ENCODE measurements at regions not wholly inside any gene's neighbourhood (a gene's known extent, or its start where the extent isn't known, plus 50 kb on each side); places are given as distances from the start of the nearest gene placed in this dataset.

DNA sequence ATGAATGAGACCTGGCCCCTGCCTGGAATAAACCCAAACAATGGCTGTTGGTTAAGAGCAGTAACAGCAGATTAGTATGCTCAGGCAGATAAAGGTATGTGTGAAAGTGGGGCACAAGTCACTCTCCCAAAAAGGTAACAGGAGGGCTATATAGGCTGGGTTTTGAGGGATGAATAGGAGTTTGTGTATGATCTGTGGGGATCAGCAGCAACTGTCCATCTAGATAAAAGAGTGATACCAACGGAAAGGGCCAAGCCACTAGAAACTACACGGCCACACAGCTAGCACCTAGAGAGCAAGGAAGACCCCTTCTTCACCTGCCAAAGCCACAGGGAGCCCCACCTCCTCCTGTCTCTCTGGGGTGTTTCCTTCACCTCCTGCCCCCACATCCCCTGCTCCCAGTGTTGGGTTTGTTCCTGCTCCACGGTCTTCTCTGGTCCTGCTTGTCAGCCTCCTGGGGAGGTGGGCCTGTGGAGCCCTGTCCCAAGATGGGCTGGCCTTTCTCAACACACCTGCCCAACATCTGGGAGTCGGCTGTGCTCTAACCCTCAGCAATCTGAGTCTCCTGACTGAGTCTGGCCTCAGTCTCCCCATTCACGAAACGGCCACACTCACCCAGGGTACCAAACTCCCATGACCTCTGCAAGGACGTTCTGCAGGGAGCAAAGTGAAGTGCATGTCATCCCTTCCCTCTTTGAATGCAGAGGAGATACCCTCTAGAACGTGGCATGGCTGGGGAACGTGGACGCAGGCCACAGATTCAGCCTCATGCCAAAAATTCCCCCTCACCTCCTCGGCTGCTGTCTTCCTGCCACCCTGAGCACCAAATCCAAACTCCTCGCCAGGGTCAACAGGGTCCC, 108.2 kb downstream of the NCOR2 start:
- DNase-seq (ENCODE audit: low read depth, low spot score), result no peak

DNA sequence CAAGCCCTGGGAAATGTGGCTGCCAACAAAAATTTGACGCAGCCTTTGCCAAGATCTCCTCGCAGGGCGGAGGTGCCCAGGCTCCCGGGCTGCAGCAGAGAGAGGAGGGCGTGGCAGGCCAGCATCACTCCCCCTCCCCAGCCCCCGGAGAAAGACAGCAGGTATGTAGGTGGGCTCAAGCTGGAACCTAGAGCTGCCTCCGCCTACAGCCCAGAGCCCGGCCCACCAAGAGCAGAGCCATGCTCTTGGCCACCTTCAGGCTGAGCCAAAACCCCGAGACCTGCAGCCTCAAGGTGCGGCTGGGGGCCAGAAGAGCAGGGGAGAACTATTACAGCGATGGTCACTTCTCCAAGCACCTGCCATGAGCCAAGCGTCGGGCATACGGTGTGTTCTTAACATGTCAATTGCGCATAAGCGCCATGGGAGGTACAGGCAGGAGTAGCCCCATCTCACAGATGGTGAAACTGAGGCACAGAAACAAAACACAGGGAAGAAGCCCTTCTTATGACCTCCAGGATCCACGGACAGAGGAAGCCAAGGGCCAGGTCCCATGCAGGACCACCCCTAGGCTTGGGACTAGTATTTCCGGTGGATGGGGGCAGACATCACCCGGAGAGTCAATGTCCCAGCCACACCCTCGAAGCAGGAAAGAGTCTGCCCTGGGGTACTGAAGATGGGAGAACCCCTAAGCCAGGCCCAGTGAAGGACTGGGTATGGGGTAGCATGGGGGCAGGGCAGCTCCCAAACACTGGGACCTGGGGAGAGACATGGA, 109.0 kb downstream of the NCOR2 start:
- no peak for DNase-seq (ENCODE audit: low read depth, low spot score)

DNA sequence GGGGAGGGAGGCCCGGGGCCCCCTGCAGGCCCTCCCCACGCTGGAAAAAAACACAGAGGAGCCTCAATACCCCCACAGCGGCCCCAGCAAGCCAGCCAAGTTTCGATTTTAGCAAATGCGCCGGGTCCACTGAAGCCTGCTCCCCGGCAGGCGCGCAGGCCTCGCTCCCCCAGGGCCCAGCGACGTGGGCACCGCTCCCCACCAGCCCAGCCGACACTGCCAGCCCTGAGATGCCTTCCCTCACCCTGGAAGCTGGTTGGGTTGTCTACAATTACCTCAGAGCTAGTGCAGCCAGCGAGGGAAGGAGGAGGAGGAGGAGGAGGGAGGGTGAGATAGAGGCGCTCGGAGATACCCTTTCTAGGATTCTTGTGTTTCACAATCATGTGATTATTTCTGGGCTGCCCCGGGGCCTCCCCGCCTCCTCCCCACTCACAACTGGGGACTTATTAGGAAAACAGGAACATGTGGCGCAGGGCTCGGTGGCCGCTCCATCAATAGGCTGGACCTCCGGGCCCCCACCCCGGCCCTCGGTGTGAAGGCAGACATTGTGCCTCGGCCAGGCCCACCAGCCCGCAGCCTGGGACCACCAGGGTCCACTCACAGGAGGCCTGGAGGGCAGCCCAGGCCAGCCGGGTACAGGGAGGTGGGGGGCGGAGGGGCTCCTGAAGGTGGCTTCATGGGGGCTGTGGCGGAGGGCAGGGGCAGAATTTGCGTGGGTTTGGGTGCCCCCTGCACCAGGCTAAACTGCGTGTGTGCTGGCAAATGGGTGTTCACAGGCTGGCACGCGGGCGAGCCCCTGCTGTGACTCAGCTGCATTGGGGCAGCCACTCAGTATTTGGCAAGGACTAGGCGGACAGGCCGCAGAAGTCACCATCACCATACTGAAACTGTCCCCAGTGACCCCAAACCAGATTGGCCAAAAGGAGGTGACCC, 109.9 kb downstream of the NCOR2 start:
- peak; percentile 73 for DNase-seq (ENCODE audit: low read depth, low spot score)

DNA sequence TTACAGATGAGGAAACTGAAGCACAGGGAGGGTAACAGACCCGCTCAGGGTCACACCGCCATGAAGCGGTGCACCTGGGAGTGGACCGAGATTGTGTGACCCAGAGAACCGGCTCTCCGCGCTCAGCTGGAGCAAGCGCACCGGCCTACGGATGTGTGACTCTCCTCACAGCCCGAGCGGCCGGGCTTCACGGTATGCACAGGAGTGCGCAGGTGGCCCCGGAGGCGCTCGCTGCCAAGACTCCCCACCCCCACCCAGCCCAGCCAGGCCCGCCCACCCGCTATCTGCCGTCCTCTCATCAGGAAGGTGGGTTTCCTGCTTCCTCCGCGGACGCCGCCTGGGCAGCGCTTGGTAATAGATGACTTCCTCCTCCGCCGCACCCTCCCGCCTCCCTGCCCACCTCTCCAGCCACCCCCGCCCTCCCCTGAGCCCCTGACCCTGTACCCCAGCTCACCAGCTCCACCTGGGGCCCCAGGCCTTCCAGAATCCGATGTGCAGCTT, 110.7 kb downstream of the NCOR2 start:
- DNase-seq (ENCODE audit: low read depth, low spot score), result no peak

DNA sequence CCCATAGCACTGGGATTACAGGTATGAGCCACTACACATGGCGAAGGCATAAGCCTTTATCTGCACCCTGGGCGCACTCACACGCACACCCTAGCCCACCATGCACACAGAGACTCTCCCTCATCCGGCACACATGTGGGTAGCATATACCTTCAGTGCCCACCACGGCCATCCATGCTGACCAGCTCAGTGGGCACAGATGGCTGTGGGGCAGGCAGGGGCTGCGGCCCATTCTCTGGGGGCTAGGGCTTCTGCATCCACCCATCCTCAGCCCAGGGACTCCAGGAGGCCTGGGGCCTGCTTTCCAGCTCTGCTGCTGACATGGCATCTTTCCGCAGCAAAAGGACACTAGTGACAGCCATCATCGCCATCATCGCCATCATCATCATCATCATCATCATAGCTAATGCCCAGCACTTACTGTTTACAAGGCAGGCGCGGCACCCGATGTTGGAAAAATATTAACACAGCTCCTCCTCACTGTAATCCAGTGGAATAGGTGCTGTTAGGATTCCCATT, 111.2 kb downstream of the NCOR2 start:
- no peak for DNase-seq (ENCODE audit: low read depth, low spot score)

DNA sequence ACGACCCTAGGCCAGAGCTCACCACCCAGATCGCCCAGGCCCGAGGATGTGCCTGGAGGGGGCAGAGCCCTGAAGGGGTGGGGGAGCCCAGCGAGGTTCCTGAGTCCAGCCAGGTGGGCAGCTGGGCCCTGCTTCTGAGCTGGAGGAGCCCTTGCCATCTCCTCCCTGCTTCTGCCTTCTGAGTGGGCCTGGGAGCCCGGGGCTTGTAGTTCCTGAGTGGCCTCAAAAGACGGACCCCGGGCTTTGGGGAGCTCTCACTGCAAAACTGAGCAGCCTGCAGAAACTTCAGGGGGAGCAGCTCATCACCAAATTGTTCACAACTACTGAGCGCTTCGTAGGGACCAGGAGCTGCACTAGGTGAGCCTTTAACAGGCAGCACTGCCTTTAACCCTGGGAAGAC, 112.1 kb downstream of the NCOR2 start:
- DNase-seq (ENCODE audit: low read depth, low spot score), result no peak

DNA sequence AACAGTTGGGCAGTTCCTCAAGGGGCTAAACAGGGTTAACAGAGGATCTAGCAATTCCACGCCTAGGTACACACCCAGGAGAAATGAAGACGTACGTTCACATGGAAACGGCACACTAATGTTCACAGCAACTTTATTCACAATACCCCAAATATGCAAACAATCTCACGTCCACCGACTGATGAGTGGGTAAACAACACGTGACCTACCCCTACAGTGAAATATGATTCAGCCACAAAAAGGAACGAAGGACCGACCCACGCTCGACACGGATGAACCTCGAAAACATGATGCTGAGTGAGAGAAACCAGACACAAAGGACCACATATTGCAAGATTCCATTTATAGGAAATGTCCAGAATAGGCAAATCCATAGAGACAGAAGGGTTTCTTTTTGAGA, 112.7 kb downstream of the NCOR2 start:
- peak; percentile 41 for DNase-seq (ENCODE audit: low read depth, low spot score)

DNA sequence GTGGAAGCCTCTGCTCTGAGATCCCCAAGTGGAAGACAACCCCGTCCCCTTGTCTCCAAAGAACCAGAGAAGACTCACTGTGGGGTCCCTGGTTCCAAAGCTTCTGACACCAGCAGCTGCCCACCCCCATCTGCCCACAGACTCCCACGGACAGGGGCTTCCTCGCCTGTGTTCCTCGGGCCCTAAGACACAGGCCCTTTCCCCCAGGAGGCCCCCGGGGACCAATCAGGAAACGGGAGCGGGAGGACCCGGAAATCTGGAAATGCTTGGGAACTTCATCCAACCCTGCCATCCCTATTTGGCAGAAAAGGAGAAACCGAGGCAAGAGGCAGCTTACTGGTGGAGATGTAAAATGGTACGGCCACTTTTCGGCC, 113.1 kb downstream of the NCOR2 start:
- DNase-seq (ENCODE audit: low read depth, low spot score), result no peak

DNA sequence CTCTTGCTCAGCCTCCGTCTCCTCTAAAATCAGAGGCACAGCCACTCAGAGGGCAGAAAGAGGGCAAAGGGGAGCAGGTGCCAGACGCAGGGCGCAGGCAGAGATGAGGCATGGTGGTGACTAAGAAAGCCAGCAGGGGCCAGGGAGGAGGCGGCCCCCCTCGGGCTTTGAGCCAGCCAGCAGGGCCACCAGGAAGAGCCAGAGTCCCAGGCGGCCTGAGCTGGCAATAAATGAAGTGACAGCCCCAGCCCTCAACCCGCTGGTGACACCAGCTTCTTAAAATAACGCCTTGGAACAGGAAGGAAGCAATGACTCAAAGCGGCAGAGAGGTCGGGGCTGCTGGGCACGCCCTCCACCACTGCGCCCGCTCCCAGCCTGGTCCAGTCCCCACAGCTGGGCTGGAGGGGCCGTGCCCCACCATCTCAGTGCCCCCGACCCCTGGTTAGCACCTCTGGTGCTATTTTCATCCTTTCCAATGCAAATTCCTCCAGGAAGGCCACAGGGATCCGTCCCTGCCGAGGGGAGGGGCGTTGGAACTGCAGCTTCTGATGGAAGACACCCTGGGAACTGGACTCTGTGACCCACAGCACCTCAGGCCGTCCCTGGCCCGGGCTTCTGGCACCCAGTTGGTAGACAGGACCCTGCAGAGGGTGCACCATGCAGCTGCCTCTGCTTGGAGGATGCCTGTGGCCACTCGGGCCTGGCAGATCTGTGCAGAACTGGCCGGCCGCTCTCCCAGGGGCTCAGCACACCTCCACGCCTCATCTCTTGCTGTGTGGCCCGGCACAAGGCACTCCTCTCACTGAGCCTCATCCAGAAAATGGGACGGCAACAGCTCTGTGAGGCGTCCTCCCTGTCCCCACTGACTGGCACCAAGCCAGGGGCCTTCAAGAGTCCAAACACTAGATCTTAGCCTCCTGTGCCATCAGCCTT, 113.7 kb downstream of the NCOR2 start:
- DNase-seq (ENCODE audit: low read depth, low spot score), result peak; percentile 79

DNA sequence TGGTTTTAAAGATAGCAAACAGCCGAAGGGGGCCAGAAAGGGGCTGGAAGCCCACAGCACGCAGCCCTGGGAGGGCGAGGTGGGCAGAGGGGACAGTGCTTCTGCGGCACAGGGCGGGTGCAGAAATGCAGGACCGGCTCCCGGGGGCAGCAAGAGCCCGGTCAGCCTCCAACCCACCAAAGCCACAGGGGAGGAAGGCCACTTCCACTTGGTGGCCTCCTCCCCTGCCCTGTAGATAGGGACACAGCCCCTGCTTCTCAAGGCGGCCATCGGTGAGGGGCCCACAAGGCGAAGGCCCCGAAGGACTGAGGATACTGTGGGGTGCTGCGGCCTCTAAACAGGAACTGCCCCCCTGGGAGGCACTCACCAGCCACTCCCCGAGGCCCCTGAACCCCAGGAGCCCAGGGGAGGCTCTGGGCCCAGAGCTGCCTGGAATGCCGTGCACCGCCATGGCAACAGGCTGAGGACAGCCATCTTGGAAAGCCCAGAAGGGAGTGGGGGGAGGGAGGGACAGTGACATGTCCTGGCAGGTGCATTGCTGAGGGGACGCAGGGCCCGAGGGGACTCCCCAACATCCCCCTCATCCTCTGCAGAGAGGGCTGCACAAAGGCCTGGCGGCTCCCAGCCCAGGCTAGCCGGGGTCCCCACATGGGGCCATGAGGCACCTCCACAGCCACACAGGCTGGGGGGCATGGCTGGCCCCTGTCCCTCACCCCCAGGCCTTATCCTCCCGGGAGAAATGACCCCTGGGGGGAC, 114.7 kb downstream of the NCOR2 start:
- DNase-seq (ENCODE audit: low read depth, low spot score), result no peak

DNA sequence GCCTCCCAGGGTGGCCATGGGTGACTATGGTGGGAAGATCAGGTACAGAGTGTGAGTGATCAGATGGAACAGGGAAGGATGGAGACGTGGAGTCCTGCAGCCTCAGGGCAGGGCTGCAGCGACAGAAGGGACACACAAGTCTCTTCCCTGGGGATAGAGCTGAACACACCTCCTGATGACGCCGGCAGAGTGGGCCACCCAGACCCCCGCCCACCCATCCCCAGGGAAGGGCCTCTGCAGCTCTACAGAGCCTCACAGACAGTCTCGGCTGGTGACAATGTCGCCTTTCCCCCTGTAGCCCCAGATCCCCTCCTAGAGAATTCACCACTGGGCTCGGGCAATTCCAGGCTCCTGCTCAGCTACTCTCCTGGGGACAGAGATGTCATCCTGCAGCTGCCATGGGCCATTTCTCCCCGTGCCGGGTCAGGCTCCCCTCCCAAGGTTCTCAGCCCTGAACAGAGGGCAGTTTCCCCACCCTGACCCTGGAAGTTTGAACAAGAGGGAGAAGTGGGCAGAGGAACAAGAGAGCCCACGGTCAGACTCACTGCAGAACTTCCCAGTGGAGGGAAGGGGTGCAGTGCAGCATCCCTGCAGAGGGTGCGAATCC, 115.7 kb downstream of the NCOR2 start:
- DNase-seq (ENCODE audit: low read depth, low spot score), result no peak

DNA sequence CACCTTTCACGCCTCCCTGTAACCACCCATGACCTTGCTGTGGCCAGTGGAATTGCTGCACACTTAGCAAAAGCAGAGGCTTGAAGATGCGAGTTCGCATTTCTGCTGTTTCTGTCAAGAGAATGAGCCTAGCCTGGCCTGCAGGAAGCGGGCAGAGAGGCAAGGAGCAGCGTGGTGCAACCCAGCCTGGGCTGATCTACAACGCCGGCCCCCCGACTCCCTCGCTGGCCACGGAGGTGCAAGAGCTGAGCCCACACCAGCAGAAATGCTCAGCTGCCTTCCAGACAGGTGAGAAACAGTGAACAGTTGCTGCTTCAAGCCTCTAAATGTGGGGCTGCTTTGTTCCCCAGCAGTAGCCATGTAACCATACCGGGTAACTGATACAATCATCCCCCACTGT, 116.4 kb downstream of the NCOR2 start:
- DNase-seq (ENCODE audit: low read depth, low spot score), result no peak

DNA sequence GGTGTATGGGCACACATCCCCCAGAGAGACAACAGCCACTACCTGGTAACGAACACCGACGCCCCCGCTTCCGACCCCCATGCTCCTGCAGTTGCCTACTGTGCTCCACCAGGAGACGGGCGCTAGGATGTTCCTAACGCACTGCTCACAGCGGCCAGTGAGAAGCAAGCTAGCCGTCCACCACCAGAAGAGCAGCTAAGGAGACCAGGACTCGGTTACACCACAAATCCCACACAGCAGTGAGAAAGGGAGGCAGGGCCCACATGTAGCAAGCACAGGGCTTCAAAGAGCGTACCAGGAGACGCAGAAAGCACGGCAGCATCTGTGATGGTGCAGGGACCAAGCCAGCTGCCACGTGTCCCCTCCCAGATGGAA, 117.0 kb downstream of the NCOR2 start:
- DNase-seq (ENCODE audit: low read depth, low spot score), result no peak

DNA sequence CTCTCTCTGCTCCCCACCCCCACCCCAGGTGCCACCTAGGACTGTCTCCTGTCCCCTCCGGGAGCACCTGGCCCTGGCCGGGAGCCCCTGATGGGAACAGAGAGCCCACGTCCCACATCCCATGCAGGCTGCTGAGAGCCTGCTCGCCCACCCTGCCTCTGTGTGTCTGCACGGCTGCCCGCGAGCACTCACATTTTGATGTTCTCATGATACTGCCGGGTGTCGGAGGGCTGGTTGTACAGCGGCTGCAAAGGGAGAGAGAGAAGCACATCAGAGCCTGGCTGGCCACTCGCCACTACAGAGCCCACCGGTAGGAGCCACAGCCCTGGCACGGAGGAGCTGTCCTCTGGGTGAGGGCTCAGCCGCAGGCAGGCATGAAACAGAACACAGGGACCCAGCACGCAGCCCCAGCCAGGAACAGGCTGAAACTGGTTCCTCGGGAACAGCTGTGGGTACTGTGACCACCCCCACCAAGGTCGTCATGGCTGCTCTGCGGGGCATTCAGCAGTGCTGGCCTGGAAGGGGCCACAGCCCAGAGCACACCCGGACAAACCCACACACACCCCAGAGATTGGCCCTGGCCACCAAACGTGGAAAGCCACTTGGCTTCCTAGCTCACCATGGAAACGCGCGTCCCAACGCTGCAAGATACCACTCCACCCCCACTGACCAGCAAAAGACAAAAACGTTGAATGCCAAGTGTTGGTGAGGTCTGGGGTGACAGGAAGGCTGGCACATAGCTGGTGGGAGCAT, 117.6 kb downstream of the NCOR2 start:
- DNase-seq (ENCODE audit: low read depth, low spot score), result no peak

DNA sequence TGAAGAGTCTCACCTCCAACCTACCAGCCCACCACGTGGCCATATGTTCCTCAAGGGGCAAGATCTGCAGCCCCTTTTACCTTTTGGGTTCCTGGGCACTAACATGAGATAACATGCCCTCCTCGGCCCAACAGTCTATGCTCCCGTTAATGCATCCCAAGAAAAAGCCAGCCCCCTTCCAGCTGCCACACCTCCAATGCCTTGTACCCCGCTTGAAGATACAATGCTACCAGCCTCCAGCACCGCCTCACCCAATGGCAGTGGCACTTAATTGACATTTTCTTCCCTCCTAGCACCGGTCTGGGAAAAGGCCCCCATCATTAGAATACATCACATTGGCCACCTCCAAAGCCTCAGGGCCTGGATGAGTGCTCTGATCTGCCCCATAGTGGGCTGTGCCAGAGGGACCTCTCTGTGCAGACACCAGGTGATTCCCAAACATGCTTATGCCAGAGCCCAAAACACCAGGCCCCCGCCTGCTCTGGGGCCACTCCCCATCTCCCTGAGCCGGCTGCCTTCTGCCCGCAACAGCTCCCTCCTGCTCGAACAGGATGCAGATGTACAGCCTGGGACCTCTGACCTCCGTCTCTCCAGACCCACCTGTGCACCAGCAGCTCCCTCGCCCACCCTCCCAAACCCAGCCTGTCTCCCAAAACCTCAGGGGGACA, 118.3 kb downstream of the NCOR2 start:
- no peak for DNase-seq (ENCODE audit: low read depth, low spot score)

DNA sequence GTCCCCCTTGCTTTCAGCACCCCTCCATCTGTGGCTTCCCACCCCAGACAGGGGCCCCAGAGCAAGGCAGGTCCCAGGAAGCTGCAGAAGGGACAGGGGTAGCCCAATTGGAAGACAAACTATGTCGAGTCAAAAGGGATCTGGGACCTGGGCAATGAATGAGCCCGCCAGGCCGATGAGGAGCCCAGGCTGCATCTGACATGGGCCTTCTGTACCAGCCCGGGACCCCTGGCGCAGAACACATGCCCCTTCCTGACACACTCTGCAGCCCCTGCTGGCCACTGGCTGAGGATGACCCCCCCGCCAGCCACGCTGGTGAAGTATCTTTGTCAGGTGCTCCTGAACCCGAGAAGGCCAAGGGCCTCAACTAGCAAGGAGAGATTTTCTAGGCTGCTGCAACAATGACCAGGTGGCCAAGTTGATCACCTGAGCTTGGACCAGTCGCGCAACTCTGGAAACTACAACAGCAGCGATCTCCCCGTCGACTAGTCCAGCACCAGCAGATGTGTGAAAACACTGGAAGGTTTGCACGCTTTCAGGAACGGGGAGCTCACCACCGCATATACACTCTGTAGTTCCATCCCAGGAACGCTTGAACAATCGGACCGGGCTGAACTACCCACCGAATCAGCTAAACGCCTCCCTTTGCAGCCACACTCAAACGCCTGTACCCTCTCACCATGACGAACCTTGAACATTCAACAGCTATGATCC, 119.0 kb downstream of the NCOR2 start:
- no peak for DNase-seq (ENCODE audit: low read depth, low spot score)

DNA sequence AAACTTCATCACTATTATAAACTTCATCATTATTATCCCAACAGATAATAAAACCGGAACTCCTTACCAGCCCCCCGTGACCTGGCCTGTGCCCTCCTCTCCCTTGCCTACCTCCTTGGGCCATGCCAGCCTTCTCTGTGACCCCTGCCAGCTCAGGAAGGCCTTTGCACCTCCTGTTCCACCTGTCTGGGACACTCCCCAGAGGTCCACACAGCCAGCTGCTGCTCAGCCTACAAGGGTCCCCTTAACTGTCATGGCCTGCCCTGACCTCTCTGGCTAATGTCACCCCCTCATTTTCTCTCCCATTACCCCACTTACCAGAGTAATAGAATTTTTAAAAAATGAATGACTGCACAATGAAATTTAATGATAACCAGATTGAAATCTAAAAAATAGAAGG, 121.0 kb downstream of the NCOR2 start:
- DNase-seq (ENCODE audit: low read depth, low spot score), result no peak

All from astrocyte of the hippocampus (primary cell).